ENCODE measurements at regions not wholly inside any gene's neighbourhood (a gene's known extent, or its start where the extent isn't known, plus 50 kb on each side); places are given as distances from the start of the nearest gene placed in this dataset.

GRCh38 chr13:22091971-22092300 lies 421.1 kb downstream of the FGF9 start:
- TF ChIP-seq CTCF (IDR thresholded peaks at IDR 0.05) (no peak), POLR2A (IDR thresholded peaks at IDR 0.05) (no peak)
